Sigmoid colon (tissue), 6 donors: ENCODE measurements at regions not wholly inside any gene's neighbourhood (a gene's known extent, or its start where the extent isn't known, plus 50 kb on each side); places are given as distances from the start of the nearest gene placed in this dataset.

Experiments used
- DNase-seq: peaks from one replicate; pipeline ENCODE4 v3.0.0-alpha.2; 2019
- H3K27ac ChIP-seq, 4 donors: fragments of 200-600 bp; sonication (generic); one replicate each; pipeline ENCODE4 v1.5.1; 2016 to 2019; ENCODE audit warnings: mild to moderate bottlenecking in 1 of 4
- H3K27me3 ChIP-seq, 3 donors: fragments of 200-600 bp; sonication (generic); one replicate each; pipeline ENCODE4 v1.5.1; 2019; ENCODE audit warnings: mild to moderate bottlenecking in 1 of 3
- H3K36me3 ChIP-seq, 4 donors: fragments of 200-600 bp; sonication (generic); one replicate each; pipeline ENCODE4 v1.5.1; 2016 to 2019
- H3K4me1 ChIP-seq, 4 donors: fragments of 200-600 bp; sonication (generic); one replicate each; pipeline ENCODE4 v1.5.1; 2017 to 2019
- H3K4me3 ChIP-seq, 4 donors: fragments of 200-600 bp; sonication (generic); one replicate each; pipeline ENCODE4 v1.5.1; 2017 to 2019; ENCODE audit warnings: mild to moderate bottlenecking in 2 of 4, moderate library complexity in 1 of 4
- H3K9me3 ChIP-seq, 4 donors: fragments of 200-600 bp in 3 of 4; sonication (generic) in 3 of 4; one replicate each; pipeline versions ENCODE4 v1.5.1 to v1.6.1; 2013 to 2019
- EP300 ChIP-seq, 4 donors: sonication (generic); formaldehyde crosslinking; IDR thresholded peaks; one replicate each; pipeline ENCODE4 v1.6.1; 2017; ENCODE audit warnings: antibody characterized with exemption in 4 of 4
- POLR2A ChIP-seq, 2 donors: fragments of 450-650 bp; IDR thresholded peaks; one replicate each; pipeline ENCODE4 v1.6.1; 2016; ENCODE audit warnings: antibody characterized with exemption in 2 of 2, mild to moderate bottlenecking in 2 of 2, moderate library complexity in 2 of 2
- POLR2AphosphoS5 ChIP-seq, 4 donors: sonication (generic); formaldehyde crosslinking; IDR thresholded peaks; one replicate each; pipeline ENCODE4 v1.6.1; 2017; ENCODE audit warnings: antibody characterized with exemption in 4 of 4
- WGBS, 2 donors: extraction: QIAGEN DNeasy Blood & Tissue Kit; methylation state at CpG; one replicate each; pipeline ENCODE4 v1.1.7; 2013; 5-methylcytosine and 5-hydroxymethylcytosine counted together
- intact Hi-C: fragments of 100-400 bp; cut with DNase I; formaldehyde crosslinking; loops from one replicate; pipeline ENCODE4 v1.15.1; 2023
- TF ChIP-seq, protein P1 (sequence below), 4 experiments: fragments of 450-650 bp in 3 of 4; fragments of 200-600 bp in 1 of 4; IDR thresholded peaks; one replicate each; pipeline ENCODE4 v1.5.1; 2016 to 2019; ENCODE audit warnings: antibody characterized with exemption in 4 of 4, mild to moderate bottlenecking in 3 of 4, moderate library complexity in 2 of 4
- donor health status: healthy with polysubstance abuse.
- donor health status: healthy.

DNA sequence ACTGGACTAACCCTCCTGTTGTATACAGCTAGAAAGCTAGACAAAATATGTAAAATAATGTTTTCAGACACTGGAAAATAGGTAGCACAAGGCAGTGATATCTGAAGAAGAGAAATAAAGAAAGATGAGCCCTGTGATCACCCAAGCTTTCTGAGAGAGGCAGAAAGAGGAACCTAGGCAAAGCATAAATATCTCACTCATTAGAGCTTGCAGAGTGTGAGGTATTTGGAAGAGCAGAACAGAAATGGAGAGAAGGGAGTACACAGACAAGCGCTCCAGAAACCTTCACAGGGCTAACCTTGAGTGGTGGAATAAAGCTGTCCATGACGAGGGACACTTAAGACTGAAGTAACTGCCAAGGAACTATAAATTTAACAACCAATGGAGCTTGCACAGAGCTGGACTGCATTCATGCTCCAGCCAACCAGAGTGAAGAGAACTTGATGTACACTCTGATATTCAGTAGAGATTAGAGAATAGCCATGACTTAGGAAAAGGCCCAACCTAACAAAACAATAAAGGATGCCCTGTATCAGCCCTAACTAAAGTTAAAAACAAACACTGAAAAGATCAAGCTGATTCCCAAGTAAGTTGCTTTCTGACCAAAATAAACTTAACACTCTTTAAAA, 280.9 kb upstream of the STXBP5 start:
- TF ChIP-seq POLR2A (IDR thresholded peaks at IDR 0.05) (no peak), EP300 (IDR thresholded peaks at IDR 0.05) (no peak), POLR2AphosphoS5 (IDR thresholded peaks at IDR 0.05) (no peak)
- TF ChIP-seq, protein P1, sequence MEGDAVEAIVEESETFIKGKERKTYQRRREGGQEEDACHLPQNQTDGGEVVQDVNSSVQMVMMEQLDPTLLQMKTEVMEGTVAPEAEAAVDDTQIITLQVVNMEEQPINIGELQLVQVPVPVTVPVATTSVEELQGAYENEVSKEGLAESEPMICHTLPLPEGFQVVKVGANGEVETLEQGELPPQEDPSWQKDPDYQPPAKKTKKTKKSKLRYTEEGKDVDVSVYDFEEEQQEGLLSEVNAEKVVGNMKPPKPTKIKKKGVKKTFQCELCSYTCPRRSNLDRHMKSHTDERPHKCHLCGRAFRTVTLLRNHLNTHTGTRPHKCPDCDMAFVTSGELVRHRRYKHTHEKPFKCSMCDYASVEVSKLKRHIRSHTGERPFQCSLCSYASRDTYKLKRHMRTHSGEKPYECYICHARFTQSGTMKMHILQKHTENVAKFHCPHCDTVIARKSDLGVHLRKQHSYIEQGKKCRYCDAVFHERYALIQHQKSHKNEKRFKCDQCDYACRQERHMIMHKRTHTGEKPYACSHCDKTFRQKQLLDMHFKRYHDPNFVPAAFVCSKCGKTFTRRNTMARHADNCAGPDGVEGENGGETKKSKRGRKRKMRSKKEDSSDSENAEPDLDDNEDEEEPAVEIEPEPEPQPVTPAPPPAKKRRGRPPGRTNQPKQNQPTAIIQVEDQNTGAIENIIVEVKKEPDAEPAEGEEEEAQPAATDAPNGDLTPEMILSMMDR (IDR thresholded peaks at IDR 0.05), result no peak
- H3K4me1 ChIP-seq, result no peaks in the 10 kb centered on the region
- no peaks in the 10 kb centered on the region for H3K36me3 ChIP-seq
- H3K9me3 ChIP-seq, result no peaks in the 10 kb centered on the region
- 71 to 80% methylated on average over 2 of the region's 2 CpGs for WGBS, 2 donors
- intact Hi-C loops, result no loop called here
- no peaks in the 10 kb centered on the region for H3K27me3 ChIP-seq
- no peak overlapping the region for H3K27ac ChIP-seq
- H3K4me3 ChIP-seq, result no peak overlapping the region
- no peak for DNase-seq

DNA sequence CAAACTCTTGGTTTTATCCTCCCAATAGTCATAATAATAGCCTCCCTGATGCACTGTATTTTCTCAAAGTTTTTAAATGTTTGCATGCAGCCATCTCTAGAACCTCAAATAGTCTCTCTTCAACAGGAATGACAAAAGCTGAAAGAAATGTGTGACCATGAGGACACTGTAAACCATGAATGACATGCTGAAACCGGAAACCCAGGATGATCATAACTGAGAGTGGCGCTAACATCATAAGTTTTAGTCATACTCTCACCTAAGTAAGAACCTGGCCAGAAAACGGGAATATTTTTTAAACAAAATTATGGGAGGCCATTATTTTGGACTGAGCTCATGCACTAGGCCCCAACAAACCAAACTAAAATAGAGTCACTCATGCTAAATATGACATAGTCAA, 278.4 kb upstream of the STXBP5 start:
- H3K27ac ChIP-seq, result no peak overlapping the region
- no peaks in the 10 kb centered on the region for H3K4me1 ChIP-seq
- H3K27me3 ChIP-seq, result no peaks in the 10 kb centered on the region
- no peaks in the 10 kb centered on the region for H3K9me3 ChIP-seq
- no peaks in the 10 kb centered on the region for H3K36me3 ChIP-seq
- TF ChIP-seq POLR2AphosphoS5 (IDR thresholded peaks at IDR 0.05), result no peak
- TF ChIP-seq, protein P1 (IDR thresholded peaks at IDR 0.05), result no peak
- TF ChIP-seq POLR2A (IDR thresholded peaks at IDR 0.05), result no peak
- no peak for TF ChIP-seq EP300 (IDR thresholded peaks at IDR 0.05)
- no peak for DNase-seq
- H3K4me3 ChIP-seq, result no peak overlapping the region
- 92 to 94% methylated on average over 3 of the region's 3 CpGs for WGBS, 2 donors
- intact Hi-C loops, result no loop called here

DNA sequence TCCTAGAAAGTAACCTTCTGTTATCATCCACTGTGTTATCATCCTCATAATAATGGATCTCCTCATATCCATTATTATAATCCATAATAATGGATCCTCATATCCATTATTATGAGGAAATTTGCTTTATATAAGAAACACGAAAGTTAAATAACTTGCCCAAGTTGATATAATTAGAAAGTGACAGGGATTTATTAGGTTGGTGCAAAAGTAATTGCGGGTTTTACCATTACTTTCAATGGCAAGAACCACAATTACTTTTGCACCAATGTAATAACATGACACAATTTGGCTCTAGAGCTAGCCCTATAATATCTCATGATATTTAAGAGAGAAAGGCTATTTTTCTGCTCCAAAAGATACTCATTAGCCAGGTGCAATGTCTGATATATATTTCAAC, 275.7 kb upstream of the STXBP5 start:
- Histone ChIP-seq H3K27ac (no peak overlapping the region), H3K9me3 (no peaks in the 10 kb centered on the region), H3K36me3 (no peaks in the 10 kb centered on the region), H3K4me3 (no peak overlapping the region), H3K4me1 (no peaks in the 10 kb centered on the region), H3K27me3 (no peaks in the 10 kb centered on the region)
- DNase-seq, result no peak
- no peak for TF ChIP-seq POLR2A (IDR thresholded peaks at IDR 0.05)
- no peak for TF ChIP-seq EP300 (IDR thresholded peaks at IDR 0.05)
- TF ChIP-seq, protein P1 (IDR thresholded peaks at IDR 0.05), result no peak
- TF ChIP-seq POLR2AphosphoS5 (IDR thresholded peaks at IDR 0.05), result no peak
- intact Hi-C loops, result no loop called here
- 95 to 97% methylated on average over 2 of the region's 2 CpGs for WGBS, 2 donors

DNA sequence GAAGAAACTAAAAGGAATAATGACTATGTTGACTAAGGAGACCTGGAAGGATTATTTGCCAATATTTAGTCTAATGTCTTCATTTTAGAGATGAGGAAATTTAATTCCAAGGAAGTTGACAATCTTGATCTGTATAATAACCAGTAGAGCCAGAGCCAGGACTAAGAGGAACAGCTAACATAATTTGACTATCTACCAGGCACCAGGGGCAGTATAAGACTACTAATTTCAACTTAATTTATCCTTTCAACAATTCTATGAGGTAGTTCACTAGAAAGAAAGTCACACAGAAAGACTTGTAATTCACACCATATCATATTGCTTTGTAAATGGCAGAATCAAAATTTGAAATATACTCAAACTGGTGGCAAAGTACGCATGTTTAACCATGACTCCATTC, 273.0 kb upstream of the STXBP5 start:
- Histone ChIP-seq H3K4me3 (no peak overlapping the region), H3K27ac (no peak overlapping the region), H3K36me3 (no peaks in the 10 kb centered on the region), H3K9me3 (no peaks in the 10 kb centered on the region), H3K4me1 (no peaks in the 10 kb centered on the region), H3K27me3 (no peaks in the 10 kb centered on the region)
- TF ChIP-seq, protein P1 (IDR thresholded peaks at IDR 0.05), result no peak
- TF ChIP-seq POLR2AphosphoS5 (IDR thresholded peaks at IDR 0.05), result no peak
- no peak for TF ChIP-seq POLR2A (IDR thresholded peaks at IDR 0.05)
- TF ChIP-seq EP300 (IDR thresholded peaks at IDR 0.05), result no peak
- 89 to 96% methylated on average over 1 of the region's 1 CpG for WGBS, 2 donors
- no peak for DNase-seq
- intact Hi-C loops, result no loop called here

GRCh38 chr6:146937316-146937715, 266.9 kb upstream of the STXBP5 start:
- intact Hi-C loops, result no loop called here
- H3K9me3 ChIP-seq, result no peaks in the 10 kb centered on the region
- 94 to 97% methylated on average over 1 of the region's 1 CpG for WGBS, 2 donors
- no peak overlapping the region for H3K27ac ChIP-seq
- DNase-seq, result no peak
- H3K4me3 ChIP-seq, result no peak overlapping the region
- H3K27me3 ChIP-seq, result no peaks in the 10 kb centered on the region
- TF ChIP-seq EP300 (IDR thresholded peaks at IDR 0.05), result no peak
- TF ChIP-seq POLR2A (IDR thresholded peaks at IDR 0.05), result no peak
- TF ChIP-seq, protein P1 (IDR thresholded peaks at IDR 0.05), result no peak
- no peak for TF ChIP-seq POLR2AphosphoS5 (IDR thresholded peaks at IDR 0.05)
- no peaks in the 10 kb centered on the region for H3K4me1 ChIP-seq
- H3K36me3 ChIP-seq, result no peaks in the 10 kb centered on the region
